Endodermal cell (in vitro differentiated cells): ENCODE measurements at regions not wholly inside any gene's neighbourhood (a gene's known extent, or its start where the extent isn't known, plus 50 kb on each side); places are given as distances from the start of the nearest gene placed in this dataset.
"Not testable (repeated sequence)": the region's sequence is repeated elsewhere in the genome, so short reads cannot be mapped to it uniquely, and the experiment has no call there.

ENCODE experiments used
- DNase-seq: peaks from one replicate; pipeline ENCODE4 v3.0.0-alpha.2; 2017
- H3K27ac ChIP-seq: 2 replicates; pipeline ENCODE4 v1.5.1; 2013; ENCODE audit warnings: mild to moderate bottlenecking, low read depth, low read length, moderate library complexity
- H3K27me3 ChIP-seq: 2 replicates; pipeline ENCODE4 v1.6.1; 2013; ENCODE audit warnings: mild to moderate bottlenecking, low read length, moderate library complexity; ENCODE audit not compliant: insufficient read depth, control insufficient read depth, poor library complexity, severe bottlenecking
- H3K36me3 ChIP-seq: 2 replicates; pipeline ENCODE4 v1.7.0; 2013; ENCODE audit warnings: mild to moderate bottlenecking, low read length, moderate library complexity; ENCODE audit not compliant: control insufficient read depth, insufficient read depth
- H3K4me1 ChIP-seq: one replicate; pipeline ENCODE4 v1.7.0; 2013; ENCODE audit warnings: low read length; ENCODE audit not compliant: control insufficient read depth, insufficient read depth
- H3K4me3 ChIP-seq: 2 replicates; pipeline ENCODE4 v1.5.1; 2013; ENCODE audit warnings: mild to moderate bottlenecking, low read length, moderate library complexity
- H3K9ac ChIP-seq: 2 replicates; pipeline ENCODE4 v1.6.1; 2013; ENCODE audit warnings: mild to moderate bottlenecking, low read length, moderate library complexity; ENCODE audit not compliant: poor library complexity, severe bottlenecking; ENCODE audit errors: extremely low read depth
- H3K9me3 ChIP-seq: 2 replicates; pipeline ENCODE4 v1.6.1; 2013; ENCODE audit warnings: mild to moderate bottlenecking, low read length, moderate library complexity; ENCODE audit not compliant: control insufficient read depth
- H3K27ac Mint-ChIP-seq: 2 replicates; pipeline ENCODE4 v1.8.0; 2020; ENCODE audit warnings: mixed read lengths
- H3K27me3 Mint-ChIP-seq: 2 replicates; pipeline ENCODE4 v1.8.0; 2021; ENCODE audit warnings: mild to moderate bottlenecking, mixed read lengths; ENCODE audit not compliant: insufficient read depth
- H3K36me3 Mint-ChIP-seq: 2 replicates; pipeline ENCODE4 v1.8.0; 2020; ENCODE audit warnings: low read depth, mixed read lengths
- H3K4me1 Mint-ChIP-seq: 2 replicates; pipeline ENCODE4 v1.8.0; 2020; ENCODE audit warnings: mixed read lengths
- H3K4me3 Mint-ChIP-seq: 2 replicates; pipeline ENCODE4 v1.8.0; 2020; ENCODE audit warnings: mild to moderate bottlenecking, moderate library complexity, mixed read lengths
- H3K9me3 Mint-ChIP-seq: 2 replicates; pipeline ENCODE4 v1.8.0; 2020; ENCODE audit warnings: mild to moderate bottlenecking, mixed read lengths
- WGBS, 2 experiments: methylation state at CpG; one replicate each; pipeline versions ENCODE4 v1.1.5 to v1.1.7; 2013; ENCODE audit warnings: missing lambda C conversion rate in 2 of 2, mixed read lengths in 1 of 2; ENCODE audit not compliant: insufficient coverage in 1 of 2, insufficient read length in 1 of 2; 5-methylcytosine and 5-hydroxymethylcytosine counted together
- TF ChIP-seq, protein P1 (sequence below): fragments of 200-600 bp; sonication (generic); conservative IDR thresholded peaks from 2 replicates; pipeline ENCODE4 v1.5.0; 2021; ENCODE audit warnings: antibody characterized with exemption, mild to moderate bottlenecking

DNA sequence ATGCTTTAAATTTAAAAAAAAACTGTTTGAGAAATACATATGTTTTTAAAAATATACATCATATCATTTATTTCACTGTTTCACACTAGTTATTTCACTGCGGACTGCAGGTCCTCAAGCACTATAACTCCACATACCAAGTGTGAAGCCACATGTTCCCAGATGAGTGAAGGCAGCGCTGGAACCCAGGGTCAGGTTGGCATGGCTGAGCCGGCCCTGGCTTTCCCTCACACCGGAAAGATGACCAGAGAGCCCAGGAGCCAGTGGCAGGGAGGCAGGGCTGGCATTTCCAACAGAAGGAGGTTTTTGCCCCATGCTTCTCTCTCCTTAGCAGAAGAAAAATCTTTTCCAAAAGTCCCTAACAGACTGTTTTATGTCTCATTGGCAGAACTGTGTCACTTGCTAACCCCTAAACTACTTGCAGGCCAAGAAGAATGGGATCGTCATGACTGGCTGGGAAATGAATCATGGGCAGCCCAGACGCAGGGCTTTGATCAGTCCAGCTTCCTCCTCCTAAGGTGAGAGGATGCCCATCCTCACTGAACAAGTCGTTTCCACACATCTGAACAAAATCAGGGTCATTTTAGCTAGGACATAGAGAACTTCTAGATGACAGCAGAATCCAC is 287.6 kb upstream of the HNRNPA3 start:
- no peaks in the 10 kb centered on the region for H3K36me3 ChIP-seq
- H3K4me3 ChIP-seq, result no peak overlapping the region
- TF ChIP-seq, protein P1, sequence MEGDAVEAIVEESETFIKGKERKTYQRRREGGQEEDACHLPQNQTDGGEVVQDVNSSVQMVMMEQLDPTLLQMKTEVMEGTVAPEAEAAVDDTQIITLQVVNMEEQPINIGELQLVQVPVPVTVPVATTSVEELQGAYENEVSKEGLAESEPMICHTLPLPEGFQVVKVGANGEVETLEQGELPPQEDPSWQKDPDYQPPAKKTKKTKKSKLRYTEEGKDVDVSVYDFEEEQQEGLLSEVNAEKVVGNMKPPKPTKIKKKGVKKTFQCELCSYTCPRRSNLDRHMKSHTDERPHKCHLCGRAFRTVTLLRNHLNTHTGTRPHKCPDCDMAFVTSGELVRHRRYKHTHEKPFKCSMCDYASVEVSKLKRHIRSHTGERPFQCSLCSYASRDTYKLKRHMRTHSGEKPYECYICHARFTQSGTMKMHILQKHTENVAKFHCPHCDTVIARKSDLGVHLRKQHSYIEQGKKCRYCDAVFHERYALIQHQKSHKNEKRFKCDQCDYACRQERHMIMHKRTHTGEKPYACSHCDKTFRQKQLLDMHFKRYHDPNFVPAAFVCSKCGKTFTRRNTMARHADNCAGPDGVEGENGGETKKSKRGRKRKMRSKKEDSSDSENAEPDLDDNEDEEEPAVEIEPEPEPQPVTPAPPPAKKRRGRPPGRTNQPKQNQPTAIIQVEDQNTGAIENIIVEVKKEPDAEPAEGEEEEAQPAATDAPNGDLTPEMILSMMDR, result no peak
- DNase-seq, result no peak
- Mint-ChIP-seq H3K27ac (no peak overlapping the region), H3K36me3 (no peaks in the 10 kb centered on the region), H3K9me3 (peaks cover 4% of the 10 kb centered on the region), H3K4me3 (no peak overlapping the region), H3K27me3 (no peaks in the 10 kb centered on the region), H3K4me1 (no peaks in the 10 kb centered on the region)
- no peak overlapping the region for H3K9ac ChIP-seq
- no peaks in the 10 kb centered on the region for H3K27me3 ChIP-seq
- no peak overlapping the region for H3K27ac ChIP-seq
- WGBS, 2 experiments, result 80 to 86% methylated on average over 6 to 7 of the region's 7 CpGs
- peaks cover 11% of the 10 kb centered on the region for H3K9me3 ChIP-seq
- no peaks in the 10 kb centered on the region for H3K4me1 ChIP-seq

DNA sequence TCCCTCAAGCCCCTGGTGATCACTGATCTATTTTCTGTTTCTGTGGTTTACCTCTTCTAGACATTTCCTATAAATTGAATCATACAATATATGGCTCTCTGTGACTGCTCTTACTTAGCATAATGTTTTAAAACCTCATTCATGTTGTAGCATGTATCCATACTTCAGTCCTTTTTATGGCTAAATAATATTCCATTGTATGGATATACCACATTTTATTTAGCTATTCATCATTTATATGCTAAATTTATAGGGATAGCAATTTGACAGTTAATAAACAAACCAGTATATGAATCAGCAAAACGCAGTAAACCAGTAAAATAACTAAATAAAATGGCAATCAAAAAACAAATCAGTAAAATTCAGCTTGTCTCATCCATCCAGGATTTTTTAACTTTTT is 286.1 kb upstream of the HNRNPA3 start:
- Histone ChIP-seq H3K4me1 (no peaks in the 10 kb centered on the region), H3K4me3 (no peak overlapping the region), H3K27ac (no peak overlapping the region), H3K9ac (no peak overlapping the region), H3K9me3 (peaks cover 11% of the 10 kb centered on the region), H3K36me3 (no peaks in the 10 kb centered on the region), H3K27me3 (no peaks in the 10 kb centered on the region)
- Mint-ChIP-seq H3K27me3 (no peaks in the 10 kb centered on the region), H3K4me3 (no peak overlapping the region), H3K27ac (no peak overlapping the region), H3K36me3 (no peaks in the 10 kb centered on the region), H3K4me1 (no peaks in the 10 kb centered on the region), H3K9me3 (peaks cover 4% of the 10 kb centered on the region)
- TF ChIP-seq, protein P1, result no peak
- no peak for DNase-seq
- 0% methylated on average over 1 of the region's 1 CpG for WGBS, 2 experiments

DNA sequence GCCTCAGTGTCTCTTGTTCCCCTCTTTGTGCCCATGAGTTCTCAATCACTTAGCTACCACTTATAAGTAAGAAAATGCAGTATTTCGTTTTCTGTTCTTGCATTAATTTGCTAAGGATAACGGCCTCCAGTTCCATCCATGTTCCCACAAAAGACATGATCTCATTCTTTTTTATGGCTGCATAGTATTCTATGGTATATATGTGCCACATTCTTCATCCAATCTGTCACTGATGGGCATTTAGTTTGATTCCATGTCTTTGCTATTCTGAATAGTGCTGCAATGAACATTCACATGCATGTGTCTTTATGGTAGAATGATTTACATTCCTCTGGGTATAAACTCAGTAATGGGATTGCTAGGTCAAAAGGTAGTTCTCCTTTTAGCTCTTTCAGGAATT is 283.2 kb upstream of the HNRNPA3 start:
- H3K27ac ChIP-seq, H3K4me3 Mint-ChIP-seq, H3K27ac Mint-ChIP-seq, H3K36me3 Mint-ChIP-seq, H3K4me3 ChIP-seq, H3K27me3 Mint-ChIP-seq, H3K9ac ChIP-seq, H3K9me3 Mint-ChIP-seq, H3K36me3 ChIP-seq, H3K27me3 ChIP-seq, DNase-seq, H3K4me1 ChIP-seq, H3K4me1 Mint-ChIP-seq: not testable (repeated sequence)
- H3K9me3 ChIP-seq, result peaks cover 11% of the 10 kb centered on the region
- WGBS, 2 experiments, result 95% methylated on average over 2 of the region's 2 CpGs; no CpG with 5 or more reads in 1 of the 2 experiments
